ENCODE measurements at regions not wholly inside any gene's neighbourhood (a gene's known extent, or its start where the extent isn't known, plus 50 kb on each side); places are given as distances from the start of the nearest gene placed in this dataset.

DNA sequence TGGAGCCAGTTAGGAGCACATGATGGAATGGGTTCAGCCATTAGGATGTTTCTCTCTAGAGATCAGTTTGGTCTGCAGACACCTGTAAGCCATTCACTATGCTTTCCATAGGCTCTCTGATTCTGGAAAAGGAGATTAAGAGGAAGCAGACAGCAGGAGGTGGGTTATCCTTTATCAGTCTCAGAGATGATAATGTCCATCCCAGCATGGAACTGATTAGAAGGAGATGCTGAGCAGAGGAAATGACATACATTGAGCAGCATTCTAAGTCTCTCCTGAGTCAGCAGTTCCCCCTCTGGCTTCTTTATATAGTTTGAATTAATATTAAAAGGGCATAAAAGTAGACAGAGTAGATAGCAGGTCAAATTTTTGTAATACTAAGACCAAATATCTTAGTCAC, 591.1 kb downstream of the GBE1 start:
- TF ChIP-seq, protein P1, sequence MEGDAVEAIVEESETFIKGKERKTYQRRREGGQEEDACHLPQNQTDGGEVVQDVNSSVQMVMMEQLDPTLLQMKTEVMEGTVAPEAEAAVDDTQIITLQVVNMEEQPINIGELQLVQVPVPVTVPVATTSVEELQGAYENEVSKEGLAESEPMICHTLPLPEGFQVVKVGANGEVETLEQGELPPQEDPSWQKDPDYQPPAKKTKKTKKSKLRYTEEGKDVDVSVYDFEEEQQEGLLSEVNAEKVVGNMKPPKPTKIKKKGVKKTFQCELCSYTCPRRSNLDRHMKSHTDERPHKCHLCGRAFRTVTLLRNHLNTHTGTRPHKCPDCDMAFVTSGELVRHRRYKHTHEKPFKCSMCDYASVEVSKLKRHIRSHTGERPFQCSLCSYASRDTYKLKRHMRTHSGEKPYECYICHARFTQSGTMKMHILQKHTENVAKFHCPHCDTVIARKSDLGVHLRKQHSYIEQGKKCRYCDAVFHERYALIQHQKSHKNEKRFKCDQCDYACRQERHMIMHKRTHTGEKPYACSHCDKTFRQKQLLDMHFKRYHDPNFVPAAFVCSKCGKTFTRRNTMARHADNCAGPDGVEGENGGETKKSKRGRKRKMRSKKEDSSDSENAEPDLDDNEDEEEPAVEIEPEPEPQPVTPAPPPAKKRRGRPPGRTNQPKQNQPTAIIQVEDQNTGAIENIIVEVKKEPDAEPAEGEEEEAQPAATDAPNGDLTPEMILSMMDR (IDR thresholded peaks at IDR 0.05): no peak
- TF ChIP-seq POLR2A (IDR thresholded peaks at IDR 0.05): no peak

Data from esophagus squamous epithelium (tissue), 4 donors.